Subcutaneous abdominal adipose tissue (tissue), 5 donors: ENCODE measurements at regions not wholly inside any gene's neighbourhood (a gene's known extent, or its start where the extent isn't known, plus 50 kb on each side); places are given as distances from the start of the nearest gene placed in this dataset.

Source experiments
- H3K27ac ChIP-seq: one replicate; pipeline ENCODE4 v1.7.0; 2013; ENCODE audit warnings: low read depth, mild to moderate bottlenecking, inconsistent platforms, low read length, moderate library complexity
- H3K27me3 ChIP-seq, 5 donors: one replicate each; pipeline ENCODE4 v1.7.0; 2013; ENCODE audit warnings: low read length in 5 of 5, inconsistent platforms in 1 of 5; ENCODE audit not compliant: control insufficient read depth in 5 of 5, insufficient read depth in 4 of 5
- H3K36me3 ChIP-seq, 5 donors: one replicate each; pipeline ENCODE4 v1.7.0; 2013; ENCODE audit warnings: low read length in 5 of 5; ENCODE audit not compliant: control insufficient read depth in 5 of 5, insufficient read depth in 5 of 5
- H3K4me1 ChIP-seq, 5 donors: one replicate each; pipeline ENCODE4 v1.7.0; 2013; ENCODE audit warnings: low read length in 5 of 5, mild to moderate bottlenecking in 3 of 5, moderate library complexity in 1 of 5; ENCODE audit not compliant: control insufficient read depth in 5 of 5, insufficient read depth in 5 of 5
- H3K4me3 ChIP-seq, 5 donors: one replicate each; pipeline ENCODE4 v1.7.0; 2013; ENCODE audit warnings: low read length in 5 of 5, low read depth in 1 of 5
- H3K9ac ChIP-seq, 5 donors: one replicate each; pipeline ENCODE4 v1.7.0; 2013; ENCODE audit warnings: low read length in 5 of 5, mild to moderate bottlenecking in 4 of 5, moderate library complexity in 3 of 5
- H3K9me3 ChIP-seq, 5 donors: one replicate each; pipeline ENCODE4 v1.7.0; 2013; ENCODE audit warnings: low read length in 5 of 5; ENCODE audit not compliant: control insufficient read depth in 5 of 5
- donor health status: healthy.
- donor health status: healthy.
- donor health status: healthy.
- donor health status: healthy.
- donor health status: healthy.

GRCh38 chr2:133732059-133732458 lies 163.8 kb upstream of the NCKAP5 start:
- Histone ChIP-seq H3K9me3 (peaks cover 0 to 4% (median 3%) of the 10 kb centered on the region in 5 donors), H3K4me1 (peaks cover 0 to 28% (median 26%) of the 10 kb centered on the region in 5 donors), H3K9ac (no peak overlapping the region), H3K4me3 (no peak overlapping the region), H3K36me3 (no peaks in the 10 kb centered on the region), H3K27ac (no peak overlapping the region), H3K27me3 (peaks cover 0 to 1% (median 0%) of the 10 kb centered on the region in 5 donors)

DNA sequence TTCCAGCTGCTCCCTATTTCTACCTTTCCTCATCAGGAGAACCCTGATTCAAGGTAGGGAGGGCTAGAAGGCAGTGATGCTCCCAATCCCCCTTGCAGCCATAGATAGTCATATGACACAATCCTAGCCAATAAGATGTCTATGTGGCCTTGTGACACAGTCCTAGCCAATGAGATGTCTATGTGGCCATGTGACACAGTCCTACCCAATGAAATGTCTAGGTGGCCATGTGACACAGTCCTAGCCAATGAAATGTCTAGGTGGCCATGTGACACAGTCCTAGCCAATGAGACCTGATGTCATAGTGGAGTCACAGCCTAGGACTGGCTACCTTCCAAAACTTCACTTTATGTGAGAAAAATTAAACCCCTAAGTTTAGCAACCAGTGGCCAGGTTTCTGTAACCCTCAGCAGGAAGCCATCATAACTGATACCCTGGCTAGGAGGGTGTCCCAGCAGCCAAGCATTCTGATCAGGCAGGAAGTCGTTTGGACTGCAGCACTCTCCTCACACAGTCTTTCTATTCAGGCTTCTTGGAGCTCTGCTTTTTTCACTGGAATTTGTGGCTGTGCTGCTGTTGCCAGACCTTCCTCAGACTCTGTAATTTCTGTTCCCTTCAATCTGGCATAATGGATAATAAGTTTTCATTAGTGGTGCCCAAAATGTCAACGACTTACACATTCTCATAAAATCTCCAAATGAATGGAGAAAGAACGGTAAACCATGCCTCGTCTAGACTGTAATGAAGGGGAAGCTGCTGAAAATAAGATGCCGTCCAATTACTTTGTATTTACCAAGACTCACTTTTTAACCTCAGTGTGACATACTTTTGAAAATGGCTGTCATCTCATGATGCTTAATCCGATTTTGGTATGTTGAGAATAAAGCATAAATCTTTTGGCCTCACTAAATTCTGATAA lies 165.0 kb upstream of the NCKAP5 start:
- peaks cover 0 to 24% (median 23%) of the 10 kb centered on the region in 5 donors for H3K4me1 ChIP-seq
- no peak overlapping the region for H3K4me3 ChIP-seq
- no peaks in the 10 kb centered on the region for H3K36me3 ChIP-seq
- no peak overlapping the region for H3K27ac ChIP-seq
- H3K27me3 ChIP-seq: peaks cover 0 to 4% (median 0%) of the 10 kb centered on the region in 5 donors
- H3K9me3 ChIP-seq: peaks cover 0 to 4% (median 3%) of the 10 kb centered on the region in 5 donors
- H3K9ac ChIP-seq: no peak overlapping the region

DNA sequence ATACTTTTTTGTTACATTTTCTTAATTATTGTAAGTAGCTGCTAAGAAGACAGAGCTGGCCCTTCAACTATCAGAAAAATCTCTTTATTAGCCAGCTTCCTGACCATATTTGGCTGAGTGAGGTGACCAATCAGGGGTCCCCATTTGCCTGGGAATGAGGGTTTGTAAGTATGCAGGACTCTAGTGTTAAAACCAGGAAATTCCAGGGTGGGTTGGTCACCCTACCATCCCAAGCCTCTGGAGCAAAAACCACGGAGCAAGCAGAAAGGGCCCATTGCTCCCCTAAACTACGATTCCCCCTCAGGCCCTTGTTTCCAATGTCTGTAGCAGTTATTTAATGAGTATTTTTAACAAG lies 165.6 kb upstream of the NCKAP5 start:
- H3K9me3 ChIP-seq: peaks cover 0 to 4% (median 3%) of the 10 kb centered on the region in 5 donors
- no peak overlapping the region for H3K4me3 ChIP-seq
- no peaks in the 10 kb centered on the region for H3K36me3 ChIP-seq
- H3K4me1 ChIP-seq: peaks cover 0 to 24% (median 23%) of the 10 kb centered on the region in 5 donors
- peaks cover 0 to 4% (median 0%) of the 10 kb centered on the region in 5 donors for H3K27me3 ChIP-seq
- no peak overlapping the region for H3K9ac ChIP-seq
- no peak overlapping the region for H3K27ac ChIP-seq

DNA sequence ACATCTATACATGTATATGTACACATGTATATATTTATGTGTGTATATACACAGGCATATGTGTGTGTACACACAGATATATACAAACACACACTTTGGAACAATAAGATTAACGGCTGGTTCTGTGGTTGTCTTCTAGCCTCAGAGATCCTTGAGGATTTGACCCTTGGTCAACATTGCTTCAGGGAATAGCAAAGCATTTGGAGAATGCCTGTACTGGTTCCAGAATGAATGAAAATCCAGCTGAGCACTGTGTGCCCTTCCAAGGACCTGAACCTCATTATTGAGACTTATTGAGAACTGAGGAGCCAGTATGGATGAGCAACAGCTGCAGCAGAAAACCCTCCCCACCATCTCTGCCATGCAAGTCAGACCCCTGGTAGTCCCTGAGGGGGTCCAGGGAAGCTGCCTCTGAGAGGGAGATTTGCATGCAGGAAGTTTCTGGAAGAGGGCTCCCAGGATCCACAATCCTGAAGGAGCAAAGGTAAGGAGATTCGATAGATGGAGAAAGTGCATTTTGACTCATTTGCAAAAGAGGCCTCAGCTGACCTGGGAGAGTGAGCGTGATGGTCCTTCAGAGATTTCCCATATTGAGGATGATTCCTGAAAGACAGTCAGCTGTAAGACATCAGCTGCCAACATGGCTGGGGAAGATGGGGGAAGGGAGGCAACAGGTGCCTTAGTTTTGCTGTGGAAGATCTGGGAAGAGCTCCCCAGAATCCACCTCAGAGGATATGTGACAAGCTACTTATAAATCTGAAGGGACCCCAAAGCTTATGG lies 166.6 kb upstream of the NCKAP5 start:
- Histone ChIP-seq H3K4me1 (peaks cover 0 to 24% (median 23%) of the 10 kb centered on the region in 5 donors), H3K4me3 (no peak overlapping the region), H3K36me3 (no peaks in the 10 kb centered on the region), H3K9ac (no peak overlapping the region), H3K9me3 (peaks cover 0 to 4% (median 3%) of the 10 kb centered on the region in 5 donors), H3K27me3 (peaks cover 0 to 4% (median 0%) of the 10 kb centered on the region in 5 donors), H3K27ac (no peak overlapping the region)

DNA sequence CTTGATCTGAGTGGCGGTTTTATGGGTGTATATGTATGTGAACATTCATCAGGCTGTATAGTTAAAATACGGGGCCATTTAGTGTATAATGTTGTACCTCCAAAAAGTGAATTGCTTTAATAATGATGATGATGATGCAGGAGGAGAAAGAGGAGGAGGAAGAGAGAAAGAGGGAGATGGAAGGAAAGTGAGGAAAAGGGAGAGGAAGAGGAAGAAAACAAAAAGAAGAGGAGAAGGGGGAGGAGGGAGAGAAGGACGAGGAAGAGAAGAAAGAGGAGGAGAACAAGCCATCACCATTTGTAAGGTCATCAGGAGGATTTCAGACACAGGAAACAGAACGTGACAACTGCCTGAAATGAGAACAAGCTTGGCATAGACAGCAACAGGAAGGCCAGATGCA lies 168.4 kb upstream of the NCKAP5 start:
- H3K27ac ChIP-seq: no peak overlapping the region
- H3K9ac ChIP-seq: no peak overlapping the region
- H3K4me3 ChIP-seq: no peak overlapping the region
- H3K9me3 ChIP-seq: peaks cover 0 to 4% (median 3%) of the 10 kb centered on the region in 5 donors
- H3K27me3 ChIP-seq: peaks cover 0 to 4% (median 0%) of the 10 kb centered on the region in 5 donors
- H3K36me3 ChIP-seq: no peaks in the 10 kb centered on the region
- H3K4me1 ChIP-seq: peaks cover 0 to 24% (median 23%) of the 10 kb centered on the region in 5 donors

- Histone ChIP-seq H3K36me3 (no peaks in the 10 kb centered on the region), H3K9ac (no peak overlapping the region), H3K4me3 (no peak overlapping the region), H3K27ac (no peak overlapping the region), H3K4me1 (peaks cover 0 to 24% (median 23%) of the 10 kb centered on the region in 5 donors), H3K9me3 (peaks cover 0 to 4% (median 3%) of the 10 kb centered on the region in 5 donors), H3K27me3 (peaks cover 0 to 4% (median 0%) of the 10 kb centered on the region in 5 donors)
Measured at GRCh38 chr2:133737242-133737993, 169.2 kb upstream of the NCKAP5 start.

DNA sequence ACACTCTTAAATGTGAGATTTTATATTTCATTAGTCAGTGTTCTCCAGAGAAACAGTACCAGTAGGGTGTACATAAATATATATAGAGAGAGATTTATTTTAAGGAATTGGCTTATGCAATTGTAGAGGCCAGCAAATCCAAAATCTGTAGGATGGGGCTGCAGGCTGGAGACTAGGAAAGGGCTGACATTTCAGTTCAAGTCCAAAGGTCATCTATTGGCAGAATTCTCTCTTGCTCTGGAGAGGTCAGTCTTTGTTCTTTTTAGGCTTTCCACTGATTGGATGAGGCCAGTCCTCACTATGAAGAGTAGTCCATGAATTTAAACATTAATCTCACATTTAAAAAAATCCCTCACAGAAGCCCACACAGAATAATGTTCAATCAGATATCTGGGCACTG lies 170.8 kb upstream of the NCKAP5 start:
- Histone ChIP-seq H3K4me3 (no peak overlapping the region), H3K36me3 (no peaks in the 10 kb centered on the region), H3K9ac (no peak overlapping the region), H3K27ac (no peak overlapping the region), H3K4me1 (peaks cover 0 to 15% (median 13%) of the 10 kb centered on the region in 5 donors), H3K27me3 (peaks cover 0 to 4% (median 0%) of the 10 kb centered on the region in 5 donors), H3K9me3 (no peaks in the 10 kb centered on the region)

GRCh38 chr2:133740500-133740899 lies 172.2 kb upstream of the NCKAP5 start:
- no peak overlapping the region for H3K9ac ChIP-seq
- H3K27ac ChIP-seq: no peak overlapping the region
- H3K4me3 ChIP-seq: no peak overlapping the region
- no peaks in the 10 kb centered on the region for H3K9me3 ChIP-seq
- H3K4me1 ChIP-seq: peaks cover 0 to under 1% (median 0%) of the 10 kb centered on the region in 5 donors
- peaks cover 0 to 4% (median 0%) of the 10 kb centered on the region in 5 donors for H3K27me3 ChIP-seq
- H3K36me3 ChIP-seq: no peaks in the 10 kb centered on the region

- H3K4me1 ChIP-seq: no peaks in the 10 kb centered on the region
- no peaks in the 10 kb centered on the region for H3K27me3 ChIP-seq
- no peaks in the 10 kb centered on the region for H3K36me3 ChIP-seq
- no peaks in the 10 kb centered on the region for H3K9me3 ChIP-seq
- H3K4me3 ChIP-seq: no peak overlapping the region
- H3K27ac ChIP-seq: no peak overlapping the region
- no peak overlapping the region for H3K9ac ChIP-seq
Measured at GRCh38 chr2:133748007-133748700, 179.9 kb upstream of the NCKAP5 start.
